GM19372 (cell line): ENCODE measurements at regions not wholly inside any gene's neighbourhood (a gene's known extent, or its start where the extent isn't known, plus 50 kb on each side); places are given as distances from the start of the nearest gene placed in this dataset.

Source experiments
- ATAC-seq: cut with Tn5 transposase; IDR thresholded peaks from one replicate; pipeline ENCODE4 v1.9.1; 2021; ENCODE audit warnings: mild to moderate bottlenecking, low read depth, moderate library complexity; ENCODE audit not compliant: unreplicated experiment

- ATAC-seq: no peak
Measured at GRCh38 chr5:117084067-117084466, 509.4 kb upstream of the SEMA6A start.

- no peak for ATAC-seq
Measured at GRCh38 chr5:117082977-117083376, 508.4 kb upstream of the SEMA6A start.

GRCh38 chr5:117077142-117077541 is 502.5 kb upstream of the SEMA6A start:
- no peak for ATAC-seq

GRCh38 chr5:117072439-117072838 is 497.8 kb upstream of the SEMA6A start:
- ATAC-seq: no peak

GRCh38 chr5:117065800-117066199 is 491.2 kb upstream of the SEMA6A start:
- ATAC-seq: no peak

GRCh38 chr5:117065161-117065560 is 490.5 kb upstream of the SEMA6A start:
- no peak for ATAC-seq

- no peak for ATAC-seq
Measured at GRCh38 chr5:117060099-117060498, 485.5 kb upstream of the SEMA6A start.

GRCh38 chr5:117058740-117059139 is 484.1 kb upstream of the SEMA6A start:
- ATAC-seq: no peak

- no peak for ATAC-seq
Measured at GRCh38 chr5:117055517-117055916, 480.9 kb upstream of the SEMA6A start.

- no peak for ATAC-seq
Measured at GRCh38 chr5:117054911-117055310, 480.3 kb upstream of the SEMA6A start.

- no peak for ATAC-seq
Measured at GRCh38 chr5:117054141-117054540, 479.5 kb upstream of the SEMA6A start.

GRCh38 chr5:117041926-117042595 is 467.4 kb upstream of the SEMA6A start:
- ATAC-seq: no peak

- ATAC-seq: no peak
Measured at GRCh38 chr5:117039035-117039434, 464.4 kb upstream of the SEMA6A start.

GRCh38 chr5:117027384-117027783 is 452.8 kb upstream of the SEMA6A start:
- ATAC-seq: no peak

GRCh38 chr5:117020999-117021398 is 446.4 kb upstream of the SEMA6A start:
- ATAC-seq: no peak

- no peak for ATAC-seq
Measured at GRCh38 chr5:117013280-117013877, 438.8 kb upstream of the SEMA6A start.

GRCh38 chr5:117010574-117010973 is 436.0 kb upstream of the SEMA6A start:
- no peak for ATAC-seq

- no peak for ATAC-seq
Measured at GRCh38 chr5:116998024-116998423, 423.4 kb upstream of the SEMA6A start.

GRCh38 chr5:116992681-116993080 is 418.1 kb upstream of the SEMA6A start:
- ATAC-seq: no peak

GRCh38 chr5:116989995-116990394 is 415.4 kb upstream of the SEMA6A start:
- no peak for ATAC-seq

- ATAC-seq: no peak
Measured at GRCh38 chr5:116982035-116982434, 407.4 kb upstream of the SEMA6A start.

- no peak for ATAC-seq
Measured at GRCh38 chr5:116980581-116980980, 406.0 kb upstream of the SEMA6A start.
